HepG2 (cell line): ENCODE measurements at regions not wholly inside any gene's neighbourhood (a gene's known extent, or its start where the extent isn't known, plus 50 kb on each side); places are given as distances from the start of the nearest gene placed in this dataset.
A peak's percentile ranks its signal among the peaks of the same experiment; 100 is the strongest.

Experiments used
- ATAC-seq: fragments of 200-7000 bp; cut with Tn5 transposase; 3 replicates; pipeline ENCODE4 v1.9.1; 2020; ENCODE audit warnings: mild to moderate bottlenecking, moderate library complexity
- BruUV-seq: library from RNA; stranded (reverse); fragments of 400-500 nt; replicated peaks from 2 replicates; lab custom pipeline; 2021; lab: Mats Ljungman, UMichigan
- CTCF ChIA-PET: fragments of 300-600 bp; formaldehyde crosslinking; extraction: SDS; loops from one replicate; lab custom pipeline; 2021; ENCODE audit warnings: low total read pairs, inconsistent platforms, low intra/inter-chr PET ratio; lab: Yijun Ruan, JAX
- POLR2A ChIA-PET: fragments of 350-600 bp; sonication (Branson Sonifier 250); formaldehyde crosslinking; loops from one replicate; lab custom pipeline; 2020; ENCODE audit warnings: antibody characterized with exemption, inconsistent platforms; lab: Yijun Ruan, JAX
- DNase-seq: peaks from one replicate; pipeline ENCODE4 v3.0.0-alpha.2; 2015; ENCODE audit warnings: low spot score
- FAIRE-seq: peaks from 3 replicates; lab custom pipeline; 2011; peaks lifted over from hg19 to GRCh38; lab: Jason Lieb, UNC
- H2AFZ ChIP-seq: one replicate; pipeline ENCODE4 v1.6.1; 2011; ENCODE audit warnings: low read length, inconsistent platforms
- H3K27ac ChIP-seq: fragments of 300-600 bp; 3 replicates; pipeline ENCODE4 v1.8.0; 2011; ENCODE audit warnings: mixed run types, mild to moderate bottlenecking, mixed read lengths, low read length, inconsistent platforms; ENCODE audit not compliant: insufficient read depth; ENCODE audit errors: extremely low read length
- H3K27me3 ChIP-seq, 2 experiments: fragments of 200-600 bp in 1 of 2; 2 replicates in 1 of 2; 3 replicates in 1 of 2; pipeline versions ENCODE4 v1.6.0 to v1.8.0; 2011; ENCODE audit warnings: low read length in 2 of 2, mild to moderate bottlenecking in 2 of 2, moderate library complexity in 2 of 2, inconsistent platforms in 1 of 2; ENCODE audit not compliant: insufficient read depth in 2 of 2, control insufficient read depth in 1 of 2
- H3K36me3 ChIP-seq, 2 experiments: fragments of 200-600 bp in 1 of 2; replicated peaks in 1 of 2; 2 replicates in 1 of 2; 3 replicates in 1 of 2; pipeline versions ENCODE4 v1.5.1 to v1.8.0; 2011; ENCODE audit warnings: low read length in 2 of 2, inconsistent platforms in 1 of 2; ENCODE audit not compliant: insufficient read depth in 2 of 2, control insufficient read depth in 1 of 2
- H3K4me1 ChIP-seq: 2 replicates; pipeline ENCODE4 v1.5.1; 2012; ENCODE audit warnings: low read length, inconsistent platforms; ENCODE audit not compliant: insufficient read depth
- H3K4me2 ChIP-seq: 2 replicates; pipeline ENCODE4 v1.6.0; 2011; ENCODE audit warnings: low read depth, low read length, inconsistent platforms
- H3K4me3 ChIP-seq, 3 experiments: fragments of 200-600 bp in 1 of 3; sonication (generic), shearing (Covaris generic) in 1 of 3; replicated peaks in 1 of 3; 2 replicates each; pipeline ENCODE4 v1.5.1; 2011 to 2016; ENCODE audit warnings: low read length in 3 of 3, inconsistent platforms in 2 of 3, low read depth in 2 of 3, mild to moderate bottlenecking in 2 of 3, control low read depth in 1 of 3, mixed read lengths in 1 of 3; ENCODE audit not compliant: insufficient read depth in 1 of 3
- H3K79me2 ChIP-seq: one replicate; pipeline ENCODE4 v1.6.1; 2011; ENCODE audit warnings: low read length, inconsistent platforms; ENCODE audit not compliant: insufficient read depth
- H3K9ac ChIP-seq: 2 replicates; pipeline ENCODE4 v1.6.0; 2011; ENCODE audit warnings: mild to moderate bottlenecking, low read depth, low read length, inconsistent platforms; ENCODE audit not compliant: insufficient read depth
- H3K9me3 ChIP-seq: 2 replicates; pipeline ENCODE4 v1.5.1; 2012; ENCODE audit warnings: mild to moderate bottlenecking, low read length
- H4K20me1 ChIP-seq: 2 replicates; pipeline ENCODE4 v1.6.0; 2011; ENCODE audit warnings: inconsistent platforms, mild to moderate bottlenecking, low read length, moderate library complexity; ENCODE audit not compliant: insufficient read depth
- PCBP2 ChIP-seq: fragments of 200-400 bp; formaldehyde crosslinking; optimal IDR thresholded peaks from 2 replicates; pipeline ENCODE3; 2018; ENCODE audit warnings: low read length, low read depth; ENCODE audit not compliant: poor library complexity, severe bottlenecking
- SP1 ChIP-seq, 2 experiments: fragments of 450-650 bp in 1 of 2; sonication (generic) in 1 of 2; formaldehyde crosslinking in 1 of 2; IDR thresholded peaks; 2 replicates each; pipeline versions ENCODE4 v1.4.0 to v1.6.1; 2016 to 2020; ENCODE audit warnings: missing genetic modification reagents in 1 of 2
- TEAD2 ChIP-seq: sonication (generic); formaldehyde crosslinking; IDR thresholded peaks from 2 replicates; pipeline ENCODE4 v1.9.0; 2021; ENCODE audit warnings: missing genetic modification reagents
- ZKSCAN8 ChIP-seq: IDR thresholded peaks from 2 replicates; pipeline ENCODE4 v1.6.1; 2016; ENCODE audit warnings: borderline replicate concordance, missing genetic modification reagents, missing compliant biosample characterization
- ZNF224 ChIP-seq: sonication (generic); formaldehyde crosslinking; IDR thresholded peaks from 2 replicates; pipeline ENCODE4 v1.5.0; 2020; ENCODE audit warnings: mild to moderate bottlenecking, missing genetic modification reagents
- WGBS: methylation state at CpG from one replicate; pipeline ENCODE4 v1.1.6; 2017; ENCODE audit warnings: low lambda C conversion rate; 5-methylcytosine and 5-hydroxymethylcytosine counted together
- in situ Hi-C: cut with HindIII; loops from 2 replicates; pipeline ENCODE4 v1.10.0; 2017; ENCODE audit warnings: low pct_unique_long_range_greater_than_20kb; ENCODE audit not compliant: extremely low pct_ligation_motif_present
- intact Hi-C: fragments of 100-400 bp; cut with micrococcal nuclease; formaldehyde crosslinking; loops from one replicate; pipeline ENCODE4 v1.10.0; 2022; ENCODE audit not compliant: unreplicated experiment
- TF ChIP-seq, protein P1 (sequence below): sonication (generic); formaldehyde crosslinking; IDR thresholded peaks from 2 replicates; pipeline ENCODE4 v1.4.0; 2020; ENCODE audit warnings: mild to moderate bottlenecking, missing genetic modification reagents

DNA sequence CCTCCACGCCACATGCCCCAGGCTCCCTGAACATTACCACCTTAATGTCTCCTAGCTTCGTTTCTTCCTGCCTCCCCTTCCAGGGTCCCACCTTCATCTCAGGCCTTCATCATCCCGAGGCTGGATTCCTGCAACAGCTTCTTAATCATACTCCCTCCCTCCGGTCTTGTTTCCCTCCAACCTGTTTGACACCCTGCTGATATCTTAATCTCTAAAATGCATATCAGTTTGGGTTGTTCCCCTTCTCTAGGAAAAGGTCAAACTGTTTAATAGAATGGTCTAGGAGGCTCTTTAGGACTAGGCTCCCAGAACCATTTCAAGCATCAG is 125.5 kb upstream of the ARHGAP5 start:
- Histone ChIP-seq H3K4me1 (peaks cover 15% of the 10 kb centered on the region), H3K9me3 (no peaks in the 10 kb centered on the region), H3K9ac (no peak overlapping the region), H3K79me2 (no peaks in the 10 kb centered on the region), H3K36me3 (no peaks in the 10 kb centered on the region), H3K4me2 (no peak overlapping the region), H3K4me3 (no peak overlapping the region), H2AFZ (no peak overlapping the region), H3K27me3 (no peaks in the 10 kb centered on the region; a peak in 1 of 5 replicates), H4K20me1 (no peaks in the 10 kb centered on the region), H3K27ac (no peak overlapping the region)
- intact Hi-C loops (no loop called here), in situ Hi-C loops (no loop called here)
- ATAC-seq: no peak
- ChIA-PET POLR2A (no interaction called here), CTCF (no interaction called here)
- 30% methylated on average over 4 of the region's 4 CpGs for WGBS
- TF ChIP-seq, protein P1, sequence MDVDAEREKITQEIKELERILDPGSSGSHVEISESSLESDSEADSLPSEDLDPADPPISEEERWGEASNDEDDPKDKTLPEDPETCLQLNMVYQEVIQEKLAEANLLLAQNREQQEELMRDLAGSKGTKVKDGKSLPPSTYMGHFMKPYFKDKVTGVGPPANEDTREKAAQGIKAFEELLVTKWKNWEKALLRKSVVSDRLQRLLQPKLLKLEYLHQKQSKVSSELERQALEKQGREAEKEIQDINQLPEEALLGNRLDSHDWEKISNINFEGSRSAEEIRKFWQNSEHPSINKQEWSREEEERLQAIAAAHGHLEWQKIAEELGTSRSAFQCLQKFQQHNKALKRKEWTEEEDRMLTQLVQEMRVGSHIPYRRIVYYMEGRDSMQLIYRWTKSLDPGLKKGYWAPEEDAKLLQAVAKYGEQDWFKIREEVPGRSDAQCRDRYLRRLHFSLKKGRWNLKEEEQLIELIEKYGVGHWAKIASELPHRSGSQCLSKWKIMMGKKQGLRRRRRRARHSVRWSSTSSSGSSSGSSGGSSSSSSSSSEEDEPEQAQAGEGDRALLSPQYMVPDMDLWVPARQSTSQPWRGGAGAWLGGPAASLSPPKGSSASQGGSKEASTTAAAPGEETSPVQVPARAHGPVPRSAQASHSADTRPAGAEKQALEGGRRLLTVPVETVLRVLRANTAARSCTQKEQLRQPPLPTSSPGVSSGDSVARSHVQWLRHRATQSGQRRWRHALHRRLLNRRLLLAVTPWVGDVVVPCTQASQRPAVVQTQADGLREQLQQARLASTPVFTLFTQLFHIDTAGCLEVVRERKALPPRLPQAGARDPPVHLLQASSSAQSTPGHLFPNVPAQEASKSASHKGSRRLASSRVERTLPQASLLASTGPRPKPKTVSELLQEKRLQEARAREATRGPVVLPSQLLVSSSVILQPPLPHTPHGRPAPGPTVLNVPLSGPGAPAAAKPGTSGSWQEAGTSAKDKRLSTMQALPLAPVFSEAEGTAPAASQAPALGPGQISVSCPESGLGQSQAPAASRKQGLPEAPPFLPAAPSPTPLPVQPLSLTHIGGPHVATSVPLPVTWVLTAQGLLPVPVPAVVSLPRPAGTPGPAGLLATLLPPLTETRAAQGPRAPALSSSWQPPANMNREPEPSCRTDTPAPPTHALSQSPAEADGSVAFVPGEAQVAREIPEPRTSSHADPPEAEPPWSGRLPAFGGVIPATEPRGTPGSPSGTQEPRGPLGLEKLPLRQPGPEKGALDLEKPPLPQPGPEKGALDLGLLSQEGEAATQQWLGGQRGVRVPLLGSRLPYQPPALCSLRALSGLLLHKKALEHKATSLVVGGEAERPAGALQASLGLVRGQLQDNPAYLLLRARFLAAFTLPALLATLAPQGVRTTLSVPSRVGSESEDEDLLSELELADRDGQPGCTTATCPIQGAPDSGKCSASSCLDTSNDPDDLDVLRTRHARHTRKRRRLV: no peak
- TF ChIP-seq PCBP2 (peak; percentile 25), ZNF224 (0 out of 2 replicates have a peak, but pooled peaks have one; percentile 6), TEAD2 (0 out of 2 replicates have a peak, but pooled peaks have one; percentile 15), SP1 (IDR thresholded peaks at IDR 0.05) (no peak), SP1 (CRISPR knock-in tag; IDR thresholded peaks at IDR 0.05) (no peak), ZKSCAN8 (CRISPR knock-in tag) (no peak)
- no TSS peak for BruUV-seq
- no peak for FAIRE-seq
- DNase-seq: no peak
